T-helper 22 cell (primary cell): ENCODE measurements at regions not wholly inside any gene's neighbourhood (a gene's known extent, or its start where the extent isn't known, plus 50 kb on each side); places are given as distances from the start of the nearest gene placed in this dataset.

ENCODE experiments used
- DNase-seq: peaks from one replicate; pipeline ENCODE4 v3.0.0-alpha.2; 2020; ENCODE audit warnings: low read depth

DNA sequence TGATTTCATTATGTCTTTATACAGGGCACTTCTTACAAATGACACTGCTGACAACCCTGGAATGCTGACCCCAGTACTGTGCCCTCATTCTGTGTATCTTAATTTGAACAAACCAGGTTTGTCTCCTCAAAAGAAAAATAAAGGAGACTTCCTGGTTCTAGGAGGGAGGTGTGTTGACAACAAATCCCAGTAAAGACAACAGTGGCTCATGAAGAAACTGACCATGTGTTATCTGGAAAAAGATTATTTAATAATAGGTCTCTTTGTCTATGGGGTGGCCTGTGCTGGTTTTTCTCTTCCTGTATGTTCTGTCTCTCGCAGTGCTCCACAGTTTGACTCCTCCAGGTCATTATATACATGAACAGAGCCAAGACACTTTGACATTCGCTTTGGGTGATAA is 454.6 kb downstream of the LMO4 start:
- DNase-seq: no peak

DNA sequence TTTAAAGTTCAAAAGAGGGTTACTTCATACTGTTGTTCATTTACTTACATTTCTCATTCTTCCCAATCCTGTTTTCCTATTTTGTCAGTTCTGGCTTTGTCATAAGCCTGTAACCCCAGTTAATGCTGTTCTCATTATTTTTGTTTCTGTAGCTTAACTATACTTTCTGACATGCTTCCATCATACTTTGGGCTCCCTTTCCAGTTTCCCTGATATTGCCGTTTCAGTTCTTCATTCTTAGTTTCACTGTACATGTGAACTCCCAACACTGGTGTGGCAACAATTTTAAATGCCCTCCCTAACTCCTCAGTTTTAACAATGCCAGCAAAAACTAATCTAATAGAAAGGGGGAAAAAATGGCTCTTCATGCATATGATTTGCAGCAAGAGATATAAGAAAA is 456.7 kb downstream of the LMO4 start:
- no peak for DNase-seq

DNA sequence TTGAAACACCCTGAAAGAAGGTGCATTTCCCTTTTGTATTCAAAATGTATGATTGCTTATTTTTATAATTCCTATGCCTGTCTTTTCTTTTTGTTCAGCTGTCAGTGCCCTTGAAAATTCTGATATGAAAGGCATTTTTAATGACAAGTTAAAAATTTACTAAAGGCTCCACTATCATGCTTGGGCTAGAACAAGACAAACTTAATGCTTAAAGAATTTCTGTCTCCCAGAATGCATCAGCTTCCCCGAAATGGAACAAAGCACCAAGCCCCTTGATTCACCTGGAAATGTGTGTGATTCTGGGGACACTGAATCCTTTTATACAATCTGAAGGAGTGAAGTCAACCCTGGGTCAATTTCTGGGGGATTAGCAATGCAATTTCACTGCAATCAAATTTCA is 457.5 kb downstream of the LMO4 start:
- DNase-seq: no peak

DNA sequence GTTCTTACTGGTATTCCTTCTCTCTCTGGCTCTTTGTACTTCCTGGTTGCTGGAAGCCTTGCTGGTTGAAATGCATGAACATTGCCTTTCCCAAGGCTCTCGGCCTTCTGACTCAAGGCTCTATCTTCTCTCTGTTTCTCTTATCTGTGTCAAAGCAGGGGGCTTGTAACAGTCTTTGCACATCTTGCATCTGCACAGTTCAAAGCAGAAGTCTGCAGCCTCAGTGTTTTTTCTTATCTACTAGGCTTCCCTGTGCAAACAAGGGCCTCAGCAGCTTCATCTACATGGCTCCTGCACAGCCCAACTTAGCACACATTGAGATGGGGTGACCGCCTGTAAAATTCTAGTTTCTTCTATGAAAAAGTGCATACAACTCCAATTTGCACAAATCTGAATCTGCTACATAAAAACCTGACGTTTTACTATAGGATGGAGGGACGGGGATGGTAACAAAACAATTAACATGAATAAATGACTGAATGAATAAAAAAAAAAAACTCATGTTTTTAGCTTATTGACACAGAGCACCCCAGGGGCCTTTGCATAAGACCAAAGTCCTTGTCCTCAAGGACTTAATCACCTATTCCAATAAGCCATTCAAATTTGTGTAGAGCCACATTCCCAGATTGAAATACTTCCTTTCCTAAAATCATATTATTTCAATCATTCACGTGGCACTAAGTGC is 458.3 kb downstream of the LMO4 start:
- no peak for DNase-seq

- DNase-seq: no peak
These were observed 458.9 kb downstream of the LMO4 start for GRCh38 chr1:87787551-87787950.

- no peak for DNase-seq
These were observed 462.1 kb downstream of the LMO4 start for GRCh38 chr1:87790756-87791155.

GRCh38 chr1:87791931-87792740 is 463.5 kb downstream of the LMO4 start:
- DNase-seq: no peak

GRCh38 chr1:87794788-87795614 is 466.3 kb downstream of the LMO4 start:
- no peak for DNase-seq

GRCh38 chr1:87795615-87796337 is 467.1 kb downstream of the LMO4 start:
- no peak for DNase-seq

DNA sequence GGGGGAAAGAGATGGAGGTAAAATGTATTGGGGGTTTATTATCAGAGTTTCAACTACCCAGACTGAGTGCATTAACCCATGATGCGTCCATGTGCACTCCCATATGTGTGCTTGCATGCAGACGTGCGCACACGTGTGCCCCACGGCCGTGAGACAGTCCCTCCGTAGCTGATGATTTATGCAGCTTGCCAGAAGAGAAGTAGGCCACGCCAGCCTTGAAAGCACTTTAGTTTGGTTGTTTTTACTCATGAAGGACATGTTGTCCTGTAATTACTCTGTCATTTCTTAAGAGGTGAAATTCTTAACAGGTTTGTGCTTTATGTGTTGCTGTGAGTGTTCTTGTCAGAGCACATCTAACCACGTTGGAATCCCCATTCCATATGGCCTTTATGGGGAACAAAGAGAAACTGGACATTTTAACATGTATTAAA is 467.8 kb downstream of the LMO4 start:
- no peak for DNase-seq

- no peak for DNase-seq
These were observed 470.8 kb downstream of the LMO4 start for GRCh38 chr1:87799451-87799850.

DNA sequence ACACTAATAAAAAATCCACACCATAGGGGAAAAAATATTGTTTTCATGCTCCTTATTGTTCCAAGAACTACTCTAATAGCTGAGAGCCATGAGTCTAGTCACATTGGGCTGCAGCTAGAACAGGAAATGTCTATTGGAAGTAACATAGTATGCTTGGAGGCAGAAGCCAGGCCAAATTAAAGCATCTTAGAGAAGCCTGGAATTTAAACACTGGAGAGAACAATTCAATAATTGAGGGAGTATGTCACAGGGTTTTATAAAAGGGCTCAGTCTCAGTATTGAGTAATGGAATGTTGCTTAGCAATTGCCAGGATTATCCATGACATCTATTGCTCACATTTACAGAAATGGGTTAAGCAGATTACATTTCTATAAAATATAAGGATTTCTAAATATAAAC is 471.3 kb downstream of the LMO4 start:
- DNase-seq: no peak

DNA sequence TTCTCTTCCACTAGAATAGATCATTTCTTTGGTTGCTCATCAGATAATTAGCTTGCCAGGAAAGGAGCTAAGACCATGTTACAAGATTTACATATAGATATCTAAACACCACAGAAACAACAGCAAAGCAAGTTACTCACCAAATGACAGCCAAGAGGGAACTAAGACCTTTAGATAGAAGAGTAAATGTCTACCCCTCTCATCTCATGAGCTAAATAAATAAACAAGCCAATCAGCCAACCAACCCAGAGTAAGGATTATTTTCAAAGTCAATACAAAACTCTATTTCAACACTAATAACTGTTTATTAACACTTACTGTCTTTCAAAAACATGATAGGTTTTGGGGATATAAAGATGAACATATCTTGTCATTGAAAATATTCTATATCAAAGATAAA is 474.7 kb downstream of the LMO4 start:
- DNase-seq: no peak

- DNase-seq: no peak
These were observed 475.4 kb downstream of the LMO4 start for GRCh38 chr1:87804128-87804527.

DNA sequence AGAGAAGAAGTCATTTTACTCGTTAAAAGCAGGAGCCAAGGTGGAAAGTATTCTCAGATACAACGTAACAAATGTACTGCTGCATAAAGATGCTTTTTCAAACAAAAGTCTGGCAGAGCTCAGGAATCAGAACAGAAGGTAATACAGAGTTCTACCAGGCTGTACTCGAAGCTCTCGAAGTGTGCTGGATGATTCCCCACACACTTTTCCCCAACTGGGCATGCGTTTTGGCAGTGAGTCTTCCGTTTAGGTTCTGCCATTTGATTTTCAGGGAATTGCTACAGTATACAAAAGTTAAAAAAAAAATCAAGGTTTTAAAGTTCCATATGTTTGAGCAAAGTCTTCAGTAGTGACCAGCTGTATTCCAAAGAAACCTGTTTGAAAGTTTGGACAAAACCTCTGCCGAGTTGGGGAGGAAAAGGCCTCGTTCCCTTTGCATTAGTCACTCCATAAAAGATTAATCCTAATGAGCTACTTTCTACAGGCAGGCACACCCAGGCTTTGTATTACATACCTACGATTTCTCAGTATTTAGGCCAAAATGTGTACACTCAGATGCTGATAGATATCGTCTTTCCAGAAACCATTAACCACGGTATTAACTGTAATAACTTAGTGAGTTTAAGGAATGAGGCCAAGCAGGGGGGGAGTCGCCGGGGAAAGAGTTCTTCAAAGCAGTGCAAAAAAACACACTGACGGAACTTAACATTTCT is 477.1 kb downstream of the LMO4 start:
- DNase-seq: no peak

GRCh38 chr1:87806379-87807094 is 477.9 kb downstream of the LMO4 start:
- no peak for DNase-seq

- no peak for DNase-seq
These were observed 481.5 kb downstream of the LMO4 start for GRCh38 chr1:87810166-87810565.

GRCh38 chr1:87812871-87813577 is 484.3 kb downstream of the LMO4 start:
- no peak for DNase-seq

- no peak for DNase-seq
These were observed 485.9 kb downstream of the LMO4 start for GRCh38 chr1:87814573-87814972.

- DNase-seq: no peak
These were observed 488.0 kb downstream of the LMO4 start for GRCh38 chr1:87816646-87817045.
